PC-3 (cell line): ENCODE measurements at regions not wholly inside any gene's neighbourhood (a gene's known extent, or its start where the extent isn't known, plus 50 kb on each side); places are given as distances from the start of the nearest gene placed in this dataset.
A peak's percentile ranks its signal among the peaks of the same experiment; 100 is the strongest.

Source experiments
- ATAC-seq: fragments of 200-7000 bp; cut with Tn5 transposase; 2 replicates; pipeline ENCODE4 v1.9.1; 2020; ENCODE audit warnings: mild to moderate bottlenecking, moderate library complexity
- BruUV-seq: library from RNA; stranded (reverse); fragments of 400-500 nt; replicated peaks from 2 replicates; lab custom pipeline; 2021; lab: Mats Ljungman, UMichigan
- CTCF ChIA-PET: fragments of 300-600 bp; sonication (Branson Sonifier 250); formaldehyde crosslinking; loops from one replicate; lab custom pipeline; 2022; ENCODE audit warnings: antibody characterized with exemption; lab: Charles Lee
- POLR2A ChIA-PET: fragments of 300-600 bp; sonication (Branson Sonifier 250); formaldehyde crosslinking; loops from one replicate; lab custom pipeline; 2022; ENCODE audit warnings: antibody characterized with exemption; ENCODE audit not compliant: unreplicated experiment; lab: Charles Lee
- DNase-seq: peaks from one replicate; pipeline ENCODE4 v3.0.0-alpha.2; 2015
- H2AFZ ChIP-seq: fragments of 300-600 bp; sonication (generic); 2 replicates; pipeline ENCODE4 v1.6.0; 2016; ENCODE audit warnings: antibody characterized with exemption, low read length
- H3F3A ChIP-seq: fragments of 300-600 bp; sonication (generic); one replicate; pipeline ENCODE4 v1.6.0; 2017; ENCODE audit warnings: antibody characterized with exemption, low read length, control low read depth, mild to moderate bottlenecking; ENCODE audit not compliant: unreplicated experiment
- H3K27ac ChIP-seq: fragments of 300-600 bp; sonication (generic); 2 replicates; pipeline ENCODE4 v1.5.1; 2016; ENCODE audit warnings: mild to moderate bottlenecking, low read length
- H3K27me3 ChIP-seq: fragments of 300-600 bp; sonication (generic); 2 replicates; pipeline ENCODE4 v1.6.1; 2016; ENCODE audit warnings: low read length, mixed read lengths
- H3K36me3 ChIP-seq: fragments of 300-600 bp; sonication (generic); 2 replicates; pipeline ENCODE4 v1.6.1; 2016; ENCODE audit warnings: low read depth, mixed run types, low read length, mixed read lengths
- H3K4me1 ChIP-seq: fragments of 300-600 bp; sonication (generic); 2 replicates; pipeline ENCODE4 v1.5.1; 2016; ENCODE audit warnings: low read length; ENCODE audit not compliant: insufficient read depth
- H3K4me2 ChIP-seq: fragments of 300-600 bp; sonication (generic); 2 replicates; pipeline ENCODE4 v1.6.0; 2016; ENCODE audit warnings: low read length
- H3K4me3 ChIP-seq: fragments of 300-600 bp; sonication (generic); 2 replicates; pipeline ENCODE4 v1.5.1; 2016; ENCODE audit warnings: mild to moderate bottlenecking, low read length, mixed read lengths
- H3K79me2 ChIP-seq: fragments of 300-600 bp; sonication (generic); 2 replicates; pipeline ENCODE4 v1.6.1; 2017; ENCODE audit warnings: low read length, mixed read lengths
- H3K9ac ChIP-seq: fragments of 300-600 bp; sonication (generic); 2 replicates; pipeline ENCODE4 v1.6.0; 2016; ENCODE audit warnings: mild to moderate bottlenecking, low read length
- H3K9me2 ChIP-seq: fragments of 300-600 bp; sonication (generic); replicated peaks from 2 replicates; pipeline ENCODE4 v1.6.1; 2016; ENCODE audit warnings: mixed run types, low read length, mixed read lengths
- H3K9me3 ChIP-seq: fragments of 300-600 bp; sonication (generic); 2 replicates; pipeline ENCODE4 v1.6.1; 2016; ENCODE audit warnings: low read length, mixed read lengths
- H4K20me1 ChIP-seq: fragments of 300-600 bp; sonication (generic); 2 replicates; pipeline ENCODE4 v1.6.1; 2016; ENCODE audit warnings: low read length, mixed read lengths
- EZH2 ChIP-seq: fragments of 300-600 bp; sonication (generic); IDR thresholded peaks from one replicate; pipeline ENCODE4 v1.6.1; 2017; ENCODE audit warnings: antibody characterized with exemption, mild to moderate bottlenecking, low read length; ENCODE audit not compliant: unreplicated experiment
- EZH2phosphoT487 ChIP-seq: fragments of 300-600 bp; sonication (generic); IDR thresholded peaks from 2 replicates; pipeline ENCODE4 v1.6.1; 2018; ENCODE audit warnings: mild to moderate bottlenecking, antibody characterized with exemption, low read length, borderline replicate concordance
- intact Hi-C: fragments of 100-400 bp; cut with micrococcal nuclease; formaldehyde crosslinking; loops from 2 replicates; pipeline ENCODE4 v1.9.0; 2023
- TF ChIP-seq, protein P1 (sequence below): fragments of 300-600 bp; sonication (generic); conservative IDR thresholded peaks from 2 replicates; pipeline ENCODE4 v1.5.1; 2017; ENCODE audit warnings: antibody characterized with exemption, low read depth, mild to moderate bottlenecking, low read length

DNA sequence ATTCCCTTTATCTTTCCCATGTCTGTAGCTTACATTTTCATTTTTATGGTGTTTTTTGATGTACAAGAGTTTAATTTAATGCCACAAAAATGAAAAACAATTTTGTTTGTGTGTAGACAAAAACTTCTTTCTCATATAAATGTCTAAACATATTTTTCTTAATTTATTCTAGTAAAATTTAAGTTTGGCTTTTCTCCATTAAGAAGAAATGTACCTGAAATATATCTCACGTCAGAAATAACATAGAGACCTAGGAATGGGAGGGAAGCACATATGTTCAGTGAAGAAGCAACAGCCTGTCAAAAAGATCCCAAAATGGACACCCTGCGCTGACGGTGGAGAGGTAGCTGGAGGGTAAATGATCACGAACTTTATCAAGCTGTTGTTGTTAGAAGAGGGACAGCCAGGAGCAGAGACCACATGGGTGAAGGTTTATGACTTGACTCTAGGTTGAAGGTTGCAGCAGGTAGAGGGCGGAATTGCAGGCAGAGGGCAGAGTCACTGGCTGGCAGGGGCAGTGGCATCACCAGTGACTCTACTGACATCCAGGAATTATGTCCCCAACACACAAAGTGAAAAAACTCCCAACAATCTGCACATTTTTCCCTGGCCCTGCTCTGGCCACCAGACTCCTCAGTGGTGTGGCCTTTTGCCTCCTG, 225.9 kb upstream of the PRSS58 start:
- intact Hi-C loops, result loop anchor here (1.0 kb wide), 1 partner anchor 98 kb away; no protein-coding TSS in a partner anchor
- no peak for TF ChIP-seq EZH2
- TF ChIP-seq, protein P1, sequence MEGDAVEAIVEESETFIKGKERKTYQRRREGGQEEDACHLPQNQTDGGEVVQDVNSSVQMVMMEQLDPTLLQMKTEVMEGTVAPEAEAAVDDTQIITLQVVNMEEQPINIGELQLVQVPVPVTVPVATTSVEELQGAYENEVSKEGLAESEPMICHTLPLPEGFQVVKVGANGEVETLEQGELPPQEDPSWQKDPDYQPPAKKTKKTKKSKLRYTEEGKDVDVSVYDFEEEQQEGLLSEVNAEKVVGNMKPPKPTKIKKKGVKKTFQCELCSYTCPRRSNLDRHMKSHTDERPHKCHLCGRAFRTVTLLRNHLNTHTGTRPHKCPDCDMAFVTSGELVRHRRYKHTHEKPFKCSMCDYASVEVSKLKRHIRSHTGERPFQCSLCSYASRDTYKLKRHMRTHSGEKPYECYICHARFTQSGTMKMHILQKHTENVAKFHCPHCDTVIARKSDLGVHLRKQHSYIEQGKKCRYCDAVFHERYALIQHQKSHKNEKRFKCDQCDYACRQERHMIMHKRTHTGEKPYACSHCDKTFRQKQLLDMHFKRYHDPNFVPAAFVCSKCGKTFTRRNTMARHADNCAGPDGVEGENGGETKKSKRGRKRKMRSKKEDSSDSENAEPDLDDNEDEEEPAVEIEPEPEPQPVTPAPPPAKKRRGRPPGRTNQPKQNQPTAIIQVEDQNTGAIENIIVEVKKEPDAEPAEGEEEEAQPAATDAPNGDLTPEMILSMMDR, result peak; percentile 14; the same call in 1 of the 2 replicates
- H3K27me3 ChIP-seq, result no peaks in the 10 kb centered on the region
- H3K79me2 ChIP-seq, result no peaks in the 10 kb centered on the region
- H3K4me3 ChIP-seq, result no peak overlapping the region
- no peaks in the 10 kb centered on the region for H3K9me2 ChIP-seq
- POLR2A ChIA-PET, result no interaction called here
- no peaks in the 10 kb centered on the region; the same call in 1 of the 2 replicates for H3K36me3 ChIP-seq
- no peaks in the 10 kb centered on the region for H3F3A ChIP-seq
- ATAC-seq (no peak), DNase-seq (no peak)
- no peaks in the 10 kb centered on the region for H4K20me1 ChIP-seq
- CTCF ChIA-PET, result interaction anchor here (0.9 kb wide), 1 partner anchor 95 kb away, joined by 3 read pairs; no protein-coding TSS in a partner anchor
- peaks cover 12% of the 10 kb centered on the region for H3K4me1 ChIP-seq
- no peak overlapping the region for H3K9ac ChIP-seq
- H3K27ac ChIP-seq, result no peak overlapping the region
- H3K9me3 ChIP-seq, result no peaks in the 10 kb centered on the region
- H2AFZ ChIP-seq, result no peak overlapping the region
- no peak overlapping the region for H3K4me2 ChIP-seq
- BruUV-seq, result no TSS peak

DNA sequence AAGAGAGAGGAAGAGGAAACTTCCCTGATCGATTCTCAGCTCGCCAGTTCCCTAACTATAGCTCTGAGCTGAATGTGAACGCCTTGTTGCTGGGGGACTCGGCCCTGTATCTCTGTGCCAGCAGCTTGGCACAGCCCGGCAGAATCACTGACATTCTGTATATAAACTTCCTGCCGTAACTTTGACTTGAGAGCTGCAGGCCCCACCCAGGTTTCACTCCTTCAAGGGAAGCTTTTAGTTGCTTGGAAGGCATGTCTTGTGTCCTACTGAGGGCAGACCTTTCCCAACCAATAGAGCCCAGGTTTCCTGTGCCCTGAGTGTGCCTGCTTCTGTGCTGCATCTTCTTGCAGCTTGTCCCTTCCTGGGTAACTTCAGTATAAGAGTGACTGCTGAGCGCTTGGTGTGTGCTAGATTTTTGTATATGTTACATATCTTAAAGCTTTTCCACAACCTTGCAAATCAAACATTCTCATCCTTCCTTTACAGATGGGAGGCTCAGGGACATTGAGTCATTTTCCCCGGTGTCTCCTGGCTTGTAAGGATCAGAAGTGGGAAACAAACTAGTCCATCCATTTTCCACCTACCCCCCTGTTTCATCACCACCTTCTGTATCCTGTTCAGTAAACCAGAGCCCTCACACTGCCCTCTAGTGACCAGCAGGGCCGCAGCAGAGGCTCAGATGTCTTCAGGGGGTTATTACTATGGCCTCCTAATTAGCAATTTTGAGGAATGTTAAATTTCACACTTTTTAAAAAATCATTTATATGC, 225.2 kb upstream of the PRSS58 start:
- H3K4me2 ChIP-seq, result no peak overlapping the region
- POLR2A ChIA-PET, result no interaction called here
- no TSS peak for BruUV-seq
- no peaks in the 10 kb centered on the region for H3K9me2 ChIP-seq
- peak overlapping the region; percentile 43 for H2AFZ ChIP-seq
- no peak overlapping the region for H3K4me3 ChIP-seq
- no peaks in the 10 kb centered on the region for H3F3A ChIP-seq
- no peaks in the 10 kb centered on the region for H3K27me3 ChIP-seq
- no peaks in the 10 kb centered on the region for H4K20me1 ChIP-seq
- TF ChIP-seq EZH2phosphoT487 (no peak), EZH2 (no peak)
- TF ChIP-seq, protein P1, result peak; percentile 88
- intact Hi-C loops, result loop anchor here (1.0 kb wide), 1 partner anchor 98 kb away; no protein-coding TSS in a partner anchor
- peak; percentile 72 for ATAC-seq
- H3K9me3 ChIP-seq, result no peaks in the 10 kb centered on the region
- no peak overlapping the region for H3K27ac ChIP-seq
- no peaks in the 10 kb centered on the region; the same call in 1 of the 2 replicates for H3K36me3 ChIP-seq
- DNase-seq, result peak; percentile 66
- CTCF ChIA-PET, result interaction anchor here (0.7 to 0.9 kb wide), 3 partner anchors 33 to 94 kb away, joined by 3 to 4 read pairs (median 3); no protein-coding TSS in a partner anchor
- no peak overlapping the region for H3K9ac ChIP-seq
- no peaks in the 10 kb centered on the region for H3K79me2 ChIP-seq
- peaks cover 12% of the 10 kb centered on the region for H3K4me1 ChIP-seq
